ENCODE measurements at regions not wholly inside any gene's neighbourhood (a gene's known extent, or its start where the extent isn't known, plus 50 kb on each side); places are given as distances from the start of the nearest gene placed in this dataset.

- no peak for TF ChIP-seq EZH2 (IDR thresholded peaks at IDR 0.05; ENCODE audit: low read depth)
- TF ChIP-seq CTCF (conservative IDR thresholded peaks at IDR 0.05), result no peak
These were observed 993.5 kb upstream of the SEMA6A start for GRCh38 chr5:117568126-117568525.
